ENCODE measurements at regions not wholly inside any gene's neighbourhood (a gene's known extent, or its start where the extent isn't known, plus 50 kb on each side); places are given as distances from the start of the nearest gene placed in this dataset.

DNA sequence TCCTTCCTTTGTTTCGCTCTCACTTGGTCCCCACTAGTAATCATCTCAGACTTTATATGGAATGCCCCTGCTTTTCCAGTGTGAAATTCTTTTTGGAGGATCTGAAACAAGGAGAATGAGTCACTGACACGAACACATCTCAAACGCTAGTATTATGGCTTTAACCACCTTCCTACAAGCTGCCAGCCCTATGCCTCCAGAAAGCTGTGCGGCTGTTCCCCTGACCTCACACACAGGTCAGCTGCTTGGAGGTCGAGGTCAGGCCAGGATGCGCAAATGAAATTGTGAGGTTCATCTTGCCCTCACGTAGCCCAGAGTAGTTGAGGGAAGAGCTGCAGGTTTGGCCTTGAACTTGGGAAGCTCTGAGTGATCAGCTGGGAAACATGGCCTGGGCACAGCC lies 449.8 kb downstream of the FGF9 start:
- Histone ChIP-seq H2AFZ (ENCODE audit: low read depth, low read length, poor library complexity, severe bottlenecking) (no peak overlapping the region), H3K9me3 (ENCODE audit: control insufficient read depth in 1 of 2, insufficient read depth in 1 of 2, low read depth in 1 of 2, low read length in 2 of 2) (no peaks in the 10 kb centered on the region), H4K20me1 (ENCODE audit: insufficient read depth) (no peaks in the 10 kb centered on the region), H3K4me3 (replicated peaks in 1 of 2; ENCODE audit: low read depth in 1 of 2, low read length in 2 of 2) (no peak overlapping the region), H3K79me2 (ENCODE audit: insufficient read depth, low read length) (no peaks in the 10 kb centered on the region), H3K9me2 (ENCODE audit: insufficient read depth) (no peaks in the 10 kb centered on the region), H3K36me3 (ENCODE audit: control insufficient read depth in 1 of 2, insufficient read depth in 2 of 2, low read length in 2 of 2) (no peaks in the 10 kb centered on the region), H3K4me1 (ENCODE audit: control insufficient read depth in 1 of 2, insufficient read depth in 2 of 2, low read length in 2 of 2) (no peaks in the 10 kb centered on the region), H3K27me3 (ENCODE audit: insufficient read depth, low read length) (no peaks in the 10 kb centered on the region), H3K9ac (ENCODE audit: low read length) (no peak overlapping the region), H3K4me2 (ENCODE audit: low read length) (no peak overlapping the region), H3K27ac (ENCODE audit: low read depth, low read length) (no peak overlapping the region)
- no peak for ATAC-seq
- no peak for TF ChIP-seq EZH2 (IDR thresholded peaks at IDR 0.05)
- no peak for TF ChIP-seq TCF7L2 (IDR thresholded peaks at IDR 0.05; ENCODE audit: borderline replicate concordance, extremely low read depth, insufficient read depth, insufficient read length)
- no peak for TF ChIP-seq JUND (IDR thresholded peaks at IDR 0.05)
- TF ChIP-seq POLR2AphosphoS5 (IDR thresholded peaks at IDR 0.05; ENCODE audit: low read depth, low read length), result no peak
- TF ChIP-seq POLR2A (IDR thresholded peaks at IDR 0.05; ENCODE audit: borderline replicate concordance, extremely low read depth, insufficient read depth, insufficient read length), result no peak
- no peak for TF ChIP-seq RAD21 (IDR thresholded peaks at IDR 0.05; ENCODE audit: low read depth)
- TF ChIP-seq, protein P1, sequence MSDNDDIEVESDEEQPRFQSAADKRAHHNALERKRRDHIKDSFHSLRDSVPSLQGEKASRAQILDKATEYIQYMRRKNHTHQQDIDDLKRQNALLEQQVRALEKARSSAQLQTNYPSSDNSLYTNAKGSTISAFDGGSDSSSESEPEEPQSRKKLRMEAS (IDR thresholded peaks at IDR 0.05), result no peak
- TF ChIP-seq CEBPB (IDR thresholded peaks at IDR 0.05; ENCODE audit: low read depth), result no peak
- TF ChIP-seq ZNF274 (IDR thresholded peaks at IDR 0.05; ENCODE audit: low read depth, low read length), result no peak
- TF ChIP-seq EZH2phosphoT487 (IDR thresholded peaks at IDR 0.05; ENCODE audit: borderline replicate concordance), result no peak
- CTCF ChIA-PET, result no interaction called here
- DNase-seq (ENCODE audit: low read depth, low spot score), result no peak
- POLR2A ChIA-PET, result no interaction called here
- intact Hi-C loops (cut with micrococcal nuclease), result no loop called here
- no TSS peak for BruUV-seq (replicated peaks)
- RAD21 ChIA-PET (ENCODE audit: low non-redundant PET in 1 of 2, low total read pairs in 2 of 2, uncharacterized antibody in 2 of 2, unreplicated experiment in 2 of 2), result no interaction called here

DNA sequence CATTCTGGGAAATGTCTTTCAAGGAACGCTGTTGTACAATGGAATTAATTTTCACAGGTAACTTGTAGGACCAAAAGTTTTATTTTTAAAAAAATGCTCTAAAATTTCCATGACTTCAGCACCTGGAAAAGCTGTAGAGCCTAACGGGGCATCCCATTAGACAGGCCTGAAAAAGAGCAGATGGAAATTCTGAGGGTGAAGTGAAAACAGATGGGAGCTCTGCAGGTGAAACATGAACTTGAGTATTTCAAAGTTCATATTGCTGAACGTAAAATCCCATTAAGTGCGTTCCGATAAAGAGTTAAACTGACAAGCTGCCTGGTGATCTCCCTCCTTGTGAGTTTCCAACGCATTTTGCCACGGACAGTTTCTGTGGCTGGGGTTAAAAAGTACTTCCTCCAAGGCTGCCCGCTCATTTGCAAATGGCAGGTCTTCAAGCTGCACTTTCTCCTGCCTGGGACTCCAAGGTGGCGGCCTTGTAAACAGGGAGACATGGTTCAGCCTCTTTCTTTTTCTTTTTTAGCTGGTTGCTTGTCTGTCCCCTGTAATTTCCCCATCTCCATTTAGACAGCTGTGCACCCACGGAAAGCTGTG lies 450.4 kb downstream of the FGF9 start:
- no TSS peak for BruUV-seq (replicated peaks)
- TF ChIP-seq ZFX (IDR thresholded peaks at IDR 0.05) (no peak), JUND (IDR thresholded peaks at IDR 0.05) (no peak), RAD21 (IDR thresholded peaks at IDR 0.05; ENCODE audit: low read depth) (no peak), YY1 (IDR thresholded peaks at IDR 0.05; ENCODE audit: extremely low read depth, insufficient replicate concordance, low read depth, low read length) (no peak), SIN3A (IDR thresholded peaks at IDR 0.05; ENCODE audit: low read depth) (no peak), CEBPB (IDR thresholded peaks at IDR 0.05; ENCODE audit: low read depth) (no peak), FOSL1 (IDR thresholded peaks at IDR 0.05; ENCODE audit: low read depth) (no peak)
- intact Hi-C loops (cut with micrococcal nuclease), result no loop called here
- no peak overlapping the region for H3K4me3 ChIP-seq (replicated peaks in 1 of 2; ENCODE audit: low read depth in 1 of 2, low read length in 2 of 2)
- no peak for DNase-seq (ENCODE audit: low read depth, low spot score)
- H3K79me2 ChIP-seq (ENCODE audit: insufficient read depth, low read length), result no peaks in the 10 kb centered on the region
- H4K20me1 ChIP-seq (ENCODE audit: insufficient read depth), result no peaks in the 10 kb centered on the region
- no peak overlapping the region for H3K4me2 ChIP-seq (ENCODE audit: low read length)
- RAD21 ChIA-PET (ENCODE audit: low non-redundant PET in 1 of 2, low total read pairs in 2 of 2, uncharacterized antibody in 2 of 2, unreplicated experiment in 2 of 2), result no interaction called here
- no peaks in the 10 kb centered on the region for H3K9me2 ChIP-seq (ENCODE audit: insufficient read depth)
- POLR2A ChIA-PET, result no interaction called here
- no peaks in the 10 kb centered on the region for H3K4me1 ChIP-seq (ENCODE audit: control insufficient read depth in 1 of 2, insufficient read depth in 2 of 2, low read length in 2 of 2)
- no peaks in the 10 kb centered on the region for H3K36me3 ChIP-seq (ENCODE audit: control insufficient read depth in 1 of 2, insufficient read depth in 2 of 2, low read length in 2 of 2)
- no peak overlapping the region for H3K27ac ChIP-seq (ENCODE audit: low read depth, low read length)
- no peaks in the 10 kb centered on the region for H3K27me3 ChIP-seq (ENCODE audit: insufficient read depth, low read length)
- no peak overlapping the region for H3K9ac ChIP-seq (ENCODE audit: low read length)
- no peaks in the 10 kb centered on the region for H3K9me3 ChIP-seq (ENCODE audit: control insufficient read depth in 1 of 2, insufficient read depth in 1 of 2, low read depth in 1 of 2, low read length in 2 of 2)
- ATAC-seq, result no peak
- CTCF ChIA-PET, result no interaction called here
- no peak overlapping the region for H2AFZ ChIP-seq (ENCODE audit: low read depth, low read length, poor library complexity, severe bottlenecking)

Measured in HCT116 (cell line).